ENCODE measurements at regions not wholly inside any gene's neighbourhood (a gene's known extent, or its start where the extent isn't known, plus 50 kb on each side); places are given as distances from the start of the nearest gene placed in this dataset.

- no peak for TF ChIP-seq ISL1 (CRISPR knock-in tag; IDR thresholded peaks at IDR 0.05)
- no peak for TF ChIP-seq CSRNP3 (CRISPR knock-in tag; IDR thresholded peaks at IDR 0.05)
- TF ChIP-seq BACH2 (CRISPR knock-in tag; IDR thresholded peaks at IDR 0.05; ENCODE audit: borderline replicate concordance): no peak
- TF ChIP-seq ZNF8 (CRISPR knock-in tag; IDR thresholded peaks at IDR 0.05): no peak
- TF ChIP-seq ESRRG (CRISPR knock-in tag; IDR thresholded peaks at IDR 0.05): no peak
- no peak for TF ChIP-seq TSHZ2 (CRISPR knock-in tag; IDR thresholded peaks at IDR 0.05)
- TF ChIP-seq POU6F1 (CRISPR knock-in tag; IDR thresholded peaks at IDR 0.05; ENCODE audit: borderline replicate concordance, low read depth): no peak
- no peak for TF ChIP-seq CREB5 (CRISPR knock-in tag; IDR thresholded peaks at IDR 0.05; ENCODE audit: low read depth)
- TF ChIP-seq ARNTL (CRISPR knock-in tag; IDR thresholded peaks at IDR 0.05; ENCODE audit: borderline replicate concordance, low read depth): no peak
- TF ChIP-seq TOX (CRISPR knock-in tag; IDR thresholded peaks at IDR 0.05; ENCODE audit: borderline replicate concordance): no peak
- no peak for TF ChIP-seq ZNF565 (CRISPR knock-in tag; conservative IDR thresholded peaks at IDR 0.05; ENCODE audit: low read depth)
These were observed 1079.9 kb upstream of the SLIT2 start for GRCh38 chr4:19171832-19172231.

Measured in SK-N-SH treated with all-trans-retinoic acid at 6 μM for 48 hours (cell line).